KMS-11 (cell line): ENCODE measurements at regions not wholly inside any gene's neighbourhood (a gene's known extent, or its start where the extent isn't known, plus 50 kb on each side); places are given as distances from the start of the nearest gene placed in this dataset.

Experiments used
- H2AFZ ChIP-seq: fragments of 200-600 bp; sonication (generic); 2 replicates; pipeline ENCODE4 v1.6.1; 2016; ENCODE audit warnings: antibody characterized with exemption, mixed run types, low read depth
- H3K27ac ChIP-seq: fragments of 200-600 bp; sonication (generic); 2 replicates; pipeline ENCODE4 v1.6.1; 2016; ENCODE audit warnings: mild to moderate bottlenecking, mixed run types
- H3K27me3 ChIP-seq: fragments of 200-600 bp; sonication (generic); 2 replicates; pipeline ENCODE4 v1.6.1; 2017; ENCODE audit warnings: mild to moderate bottlenecking, low read depth, mixed run types, moderate library complexity; ENCODE audit not compliant: insufficient read depth
- H3K36me3 ChIP-seq: fragments of 200-600 bp; sonication (generic); 2 replicates; pipeline ENCODE4 v1.6.1; 2017; ENCODE audit warnings: mild to moderate bottlenecking, mixed run types; ENCODE audit not compliant: insufficient read depth
- H3K4me1 ChIP-seq: fragments of 200-600 bp; sonication (generic); 2 replicates; pipeline ENCODE4 v1.6.1; 2016; ENCODE audit warnings: mild to moderate bottlenecking, low read depth, mixed run types; ENCODE audit not compliant: poor library complexity, severe bottlenecking
- H3K4me2 ChIP-seq: fragments of 200-600 bp; sonication (generic); 2 replicates; pipeline ENCODE4 v1.7.0; 2016; ENCODE audit warnings: mild to moderate bottlenecking, mixed run types
- H3K4me3 ChIP-seq: fragments of 200-600 bp; sonication (generic); IDR thresholded peaks from 2 replicates; pipeline ENCODE4 v1.6.1; 2017; ENCODE audit warnings: low read depth, low read length, mixed read lengths; ENCODE audit not compliant: insufficient read depth
- H3K79me2 ChIP-seq: fragments of 200-600 bp; sonication (generic); 2 replicates; pipeline ENCODE4 v1.6.1; 2016; ENCODE audit warnings: low read depth, mixed run types; ENCODE audit not compliant: insufficient read depth
- H3K9ac ChIP-seq: fragments of 200-600 bp; sonication (generic); 2 replicates; pipeline ENCODE4 v1.6.1; 2016; ENCODE audit warnings: mild to moderate bottlenecking, mixed run types
- H4K20me1 ChIP-seq: fragments of 200-600 bp; sonication (generic); 2 replicates; pipeline ENCODE4 v1.6.1; 2016; ENCODE audit warnings: mild to moderate bottlenecking, mixed run types; ENCODE audit not compliant: insufficient read depth
- CTCF ChIP-seq: fragments of 200-600 bp; sonication (generic); conservative IDR thresholded peaks from 2 replicates; pipeline ENCODE4 v1.6.1; 2017; ENCODE audit warnings: low read depth, mild to moderate bottlenecking, antibody characterized with exemption, low read length, moderate library complexity, mixed read lengths

- Histone ChIP-seq H3K27me3 (no peaks in the 10 kb centered on the region), H3K4me1 (no peaks in the 10 kb centered on the region), H3K27ac (no peak overlapping the region), H2AFZ (no peak overlapping the region), H3K4me3 (no peak overlapping the region), H3K36me3 (no peaks in the 10 kb centered on the region), H3K4me2 (no peak overlapping the region), H3K9ac (no peak overlapping the region), H4K20me1 (no peaks in the 10 kb centered on the region), H3K79me2 (no peaks in the 10 kb centered on the region)
- no peak for TF ChIP-seq CTCF
Measured at GRCh38 chr2:30359644-30360167, 87.3 kb upstream of the LCLAT1 start.

GRCh38 chr2:30361751-30362394 is 85.2 kb upstream of the LCLAT1 start:
- no peaks in the 10 kb centered on the region for H3K79me2 ChIP-seq
- H3K4me3 ChIP-seq, result no peak overlapping the region
- no peaks in the 10 kb centered on the region for H3K36me3 ChIP-seq
- no peak overlapping the region for H2AFZ ChIP-seq
- no peak overlapping the region for H3K4me2 ChIP-seq
- no peak overlapping the region for H3K9ac ChIP-seq
- no peaks in the 10 kb centered on the region for H3K4me1 ChIP-seq
- H4K20me1 ChIP-seq, result no peaks in the 10 kb centered on the region
- TF ChIP-seq CTCF, result no peak
- no peak overlapping the region for H3K27ac ChIP-seq
- no peaks in the 10 kb centered on the region for H3K27me3 ChIP-seq

- no peak overlapping the region for H3K9ac ChIP-seq
- H2AFZ ChIP-seq, result no peak overlapping the region
- no peaks in the 10 kb centered on the region for H3K27me3 ChIP-seq
- no peaks in the 10 kb centered on the region for H3K36me3 ChIP-seq
- H3K4me2 ChIP-seq, result no peak overlapping the region
- H4K20me1 ChIP-seq, result no peaks in the 10 kb centered on the region
- TF ChIP-seq CTCF, result no peak
- H3K27ac ChIP-seq, result no peak overlapping the region
- no peaks in the 10 kb centered on the region for H3K79me2 ChIP-seq
- no peak overlapping the region for H3K4me3 ChIP-seq
- no peaks in the 10 kb centered on the region for H3K4me1 ChIP-seq
Measured at GRCh38 chr2:30362468-30363081, 84.5 kb upstream of the LCLAT1 start.

GRCh38 chr2:30363406-30363805 is 83.6 kb upstream of the LCLAT1 start:
- no peak overlapping the region for H2AFZ ChIP-seq
- H4K20me1 ChIP-seq, result no peaks in the 10 kb centered on the region
- H3K27ac ChIP-seq, result no peak overlapping the region
- TF ChIP-seq CTCF, result no peak
- H3K27me3 ChIP-seq, result no peaks in the 10 kb centered on the region
- H3K79me2 ChIP-seq, result no peaks in the 10 kb centered on the region
- H3K4me2 ChIP-seq, result no peak overlapping the region
- H3K36me3 ChIP-seq, result no peaks in the 10 kb centered on the region
- H3K4me1 ChIP-seq, result no peaks in the 10 kb centered on the region
- H3K4me3 ChIP-seq, result no peak overlapping the region
- no peak overlapping the region for H3K9ac ChIP-seq
